GM19025 (cell line): ENCODE measurements at regions not wholly inside any gene's neighbourhood (a gene's known extent, or its start where the extent isn't known, plus 50 kb on each side); places are given as distances from the start of the nearest gene placed in this dataset.

Experiments
- ATAC-seq: cut with Tn5 transposase; IDR thresholded peaks from one replicate; pipeline ENCODE4 v1.9.1; 2021; ENCODE audit warnings: mild to moderate bottlenecking, low read depth, moderate library complexity; ENCODE audit not compliant: unreplicated experiment

GRCh38 chr17:81345228-81346089 is 49.8 kb upstream of the BAHCC1 start:
- peak; percentile 32 for ATAC-seq
